GM19099 (cell line): ENCODE measurements at regions not wholly inside any gene's neighbourhood (a gene's known extent, or its start where the extent isn't known, plus 50 kb on each side); places are given as distances from the start of the nearest gene placed in this dataset.

Experiments
- POLR2A ChIP-seq: IDR thresholded peaks from 3 replicates; pipeline ENCODE4 v1.6.1; 2011; ENCODE audit warnings: low read depth; ENCODE audit not compliant: insufficient read length; ENCODE audit errors: extremely low read depth

- no peak for TF ChIP-seq POLR2A
These were observed 737.1 kb upstream of the SLC10A2 start for GRCh38 chr13:103803349-103803748.

DNA sequence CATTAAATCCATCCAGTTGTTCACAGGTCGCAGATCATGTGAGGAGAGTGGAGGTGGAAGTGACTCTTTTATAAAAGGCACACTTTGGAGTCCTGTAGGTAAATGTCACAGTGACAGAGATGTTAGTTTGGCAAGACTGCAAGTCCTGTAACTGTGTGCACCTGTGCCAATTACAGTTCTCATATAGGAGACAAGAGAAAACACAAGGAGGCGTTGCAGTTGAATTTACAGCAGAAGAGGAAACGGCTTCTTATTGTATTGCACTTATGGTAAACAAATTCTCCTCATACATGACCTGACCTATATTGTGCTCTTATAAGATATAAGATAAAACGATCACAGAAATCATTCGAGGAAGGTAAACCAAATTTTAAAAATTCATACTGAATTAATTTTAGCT, 732.8 kb upstream of the SLC10A2 start:
- no peak for TF ChIP-seq POLR2A

GRCh38 chr13:103795892-103796478, 729.8 kb upstream of the SLC10A2 start:
- no peak for TF ChIP-seq POLR2A

GRCh38 chr13:103794526-103794925, 728.3 kb upstream of the SLC10A2 start:
- TF ChIP-seq POLR2A = no peak

DNA sequence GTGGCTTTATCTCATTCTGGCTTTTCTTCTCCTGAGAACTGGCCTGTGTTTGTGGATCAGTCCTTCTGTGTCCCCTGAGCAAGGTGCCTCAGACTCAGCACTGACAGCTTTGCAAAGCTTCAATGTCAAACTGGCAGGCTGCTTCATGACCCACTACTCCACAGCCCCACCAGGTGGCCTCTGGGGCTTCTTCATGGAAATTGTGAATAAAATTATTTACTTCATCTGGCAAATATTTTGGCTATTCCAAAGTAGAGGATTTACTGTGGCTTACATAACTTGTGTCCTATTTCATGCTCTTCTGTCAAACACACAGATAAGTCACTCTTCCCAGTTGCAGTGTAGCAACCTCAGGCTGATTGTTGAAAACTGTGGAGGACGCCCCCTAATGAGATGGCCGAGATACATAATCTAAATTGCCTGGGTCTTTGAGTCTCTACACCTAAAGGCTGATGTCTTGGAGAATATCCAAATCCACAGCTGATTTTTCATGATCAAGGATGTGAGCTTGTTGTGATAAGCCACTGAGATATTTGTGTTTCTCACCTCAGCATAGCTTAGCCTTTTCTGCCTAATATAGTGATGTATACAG, 721.9 kb upstream of the SLC10A2 start:
- TF ChIP-seq POLR2A = no peak

DNA sequence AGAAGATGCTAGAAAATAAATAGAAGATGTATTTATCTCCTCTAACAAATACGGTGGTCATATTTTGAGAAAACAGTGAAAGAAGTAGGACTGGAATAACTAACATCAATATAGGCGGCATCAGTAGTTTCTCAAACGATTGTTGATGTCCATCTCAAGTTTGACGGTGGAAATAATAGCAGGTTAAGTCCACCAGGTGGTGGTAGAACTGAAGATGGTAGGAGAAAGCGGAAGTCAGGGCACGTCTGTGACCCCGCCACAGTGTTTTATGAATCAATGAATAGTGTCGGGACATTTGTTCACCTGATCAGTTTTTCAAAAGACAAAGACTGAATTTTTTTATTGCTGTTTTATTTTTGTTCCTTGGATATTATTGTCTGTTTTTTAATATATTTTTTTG, 706.4 kb upstream of the SLC10A2 start:
- TF ChIP-seq POLR2A = no peak

DNA sequence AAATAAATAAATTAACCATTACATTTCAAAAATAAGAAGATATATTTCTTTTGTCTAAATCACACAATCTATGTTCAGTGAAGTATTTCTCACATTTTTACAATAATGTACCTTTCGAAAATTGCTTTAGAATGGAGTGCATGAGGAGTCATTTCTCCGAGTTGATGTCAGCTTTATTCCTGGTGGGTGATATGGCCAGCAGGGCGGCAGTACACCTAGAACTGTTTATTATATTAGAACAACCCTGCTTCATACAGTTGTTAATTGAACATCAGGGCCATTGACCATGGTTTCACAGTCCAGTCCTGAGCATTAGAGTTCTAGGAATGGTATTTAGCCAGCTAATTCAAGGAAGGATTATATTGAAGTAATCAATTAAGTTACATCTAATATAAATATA, 696.3 kb upstream of the SLC10A2 start:
- no peak for TF ChIP-seq POLR2A

DNA sequence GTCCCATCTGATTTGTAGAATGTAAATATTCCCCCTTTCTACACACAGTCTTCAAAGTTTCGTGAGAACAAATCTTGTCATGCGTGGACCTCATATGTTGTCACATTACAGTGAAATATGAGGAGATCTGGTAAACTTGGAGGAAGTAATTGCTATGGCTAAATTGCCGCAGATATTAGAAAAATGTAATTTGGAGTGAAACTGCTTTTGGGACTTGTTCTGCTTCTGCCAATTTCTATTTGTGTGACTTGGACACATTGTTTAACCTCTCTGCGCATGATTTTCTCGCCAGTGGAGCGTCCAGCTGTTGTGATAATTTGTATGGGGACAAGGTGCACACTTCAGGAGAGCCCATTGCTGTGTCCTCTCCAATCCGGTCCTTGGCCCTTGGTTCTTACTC, 693.1 kb upstream of the SLC10A2 start:
- TF ChIP-seq POLR2A = no peak

- no peak for TF ChIP-seq POLR2A
These were observed 692.0 kb upstream of the SLC10A2 start for GRCh38 chr13:103758222-103758621.

DNA sequence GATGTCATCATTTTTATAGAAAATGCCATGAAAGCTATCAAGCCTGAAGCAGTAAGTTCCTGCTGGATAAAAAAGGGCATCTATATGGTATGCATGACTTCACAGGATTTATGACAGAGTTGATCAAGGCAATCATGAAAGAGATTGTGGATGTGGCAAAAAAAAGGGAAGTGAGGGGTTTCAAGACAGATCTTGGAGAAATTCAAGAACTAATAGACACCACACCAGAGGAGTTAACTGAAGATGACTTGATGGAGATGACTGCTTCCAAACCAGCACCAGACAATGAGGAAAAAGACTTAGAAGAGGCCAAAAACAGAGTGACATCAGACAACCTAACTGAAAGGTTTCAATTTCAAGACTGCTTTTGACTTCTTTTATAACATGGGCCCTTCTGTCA, 691.1 kb upstream of the SLC10A2 start:
- TF ChIP-seq POLR2A = no peak

DNA sequence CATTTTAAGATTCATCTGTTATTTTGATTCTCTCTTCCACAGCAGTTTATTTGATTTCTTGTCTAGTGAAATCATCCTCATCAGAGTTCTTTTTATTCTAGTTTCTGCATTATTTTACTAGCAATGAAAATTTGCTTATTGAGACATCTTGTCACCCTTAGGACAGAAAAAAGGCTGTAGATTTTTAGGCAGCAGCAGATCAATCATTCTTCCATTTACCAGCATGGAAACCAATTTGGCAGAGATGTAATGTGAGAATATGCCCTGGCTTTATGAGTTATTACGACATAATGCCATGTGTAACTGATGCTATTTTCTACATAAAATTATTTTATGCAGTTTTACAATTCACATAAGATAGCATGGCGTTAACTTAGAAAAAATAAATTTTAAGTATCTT, 688.6 kb upstream of the SLC10A2 start:
- TF ChIP-seq POLR2A = no peak

DNA sequence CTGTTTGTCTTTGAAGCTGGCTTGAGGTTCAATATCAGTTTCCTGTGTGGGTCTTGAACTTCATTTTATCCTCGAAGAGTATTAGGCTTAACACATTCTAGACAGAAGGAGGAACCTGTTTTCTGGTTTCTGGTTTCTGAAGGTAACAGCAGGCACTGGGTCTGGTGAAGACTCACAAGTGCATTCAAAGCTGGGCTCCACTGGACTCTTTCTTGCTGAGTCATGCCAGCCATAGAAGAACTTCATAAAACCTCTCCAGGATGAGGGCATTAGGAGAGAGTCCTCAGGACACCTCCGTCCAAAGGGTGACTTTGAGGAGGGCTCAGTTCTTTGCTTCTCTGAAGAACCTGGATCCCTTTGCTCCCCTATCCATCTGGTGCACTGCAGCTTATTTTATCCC, 668.6 kb upstream of the SLC10A2 start:
- TF ChIP-seq POLR2A = no peak

- no peak for TF ChIP-seq POLR2A
These were observed 665.7 kb upstream of the SLC10A2 start for GRCh38 chr13:103731959-103732358.

DNA sequence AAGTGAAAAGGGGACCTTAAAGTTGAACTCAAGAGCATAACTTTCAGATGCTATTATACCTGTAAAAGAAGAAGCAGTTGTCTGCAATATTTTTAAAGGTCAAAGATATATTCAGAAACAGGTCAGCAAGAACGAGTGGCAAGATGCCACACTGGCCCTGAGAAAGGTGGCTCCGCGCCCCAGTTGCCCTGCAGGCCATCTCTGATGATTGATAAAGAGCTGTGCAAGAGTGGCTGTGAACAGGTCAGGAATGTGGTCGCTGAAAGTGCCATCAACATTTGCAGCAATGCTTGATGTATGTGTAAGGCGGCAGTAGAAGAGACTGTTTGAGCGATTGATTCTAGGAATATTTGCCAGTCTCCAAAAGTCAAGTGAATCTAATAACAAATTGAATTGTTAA, 664.2 kb upstream of the SLC10A2 start:
- TF ChIP-seq POLR2A = no peak

DNA sequence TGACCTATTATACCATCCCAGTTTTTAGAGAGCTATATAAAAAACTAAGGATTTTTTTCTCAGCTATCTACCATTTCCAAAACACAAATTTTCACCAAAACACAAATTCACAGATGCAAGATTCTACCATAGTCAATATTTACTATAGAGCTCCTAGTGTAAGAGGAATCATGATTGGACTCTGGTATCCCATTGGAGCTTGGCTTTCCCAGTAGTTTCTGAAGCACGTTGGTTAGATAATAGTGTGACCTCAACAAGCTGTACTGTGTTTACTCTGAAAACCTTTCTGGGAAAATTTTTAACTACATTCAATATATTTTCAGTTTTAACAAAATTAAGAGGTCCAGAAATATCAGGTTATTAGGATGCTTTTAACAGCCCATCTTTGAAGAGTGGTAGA, 660.6 kb upstream of the SLC10A2 start:
- TF ChIP-seq POLR2A = no peak

- TF ChIP-seq POLR2A = no peak
These were observed 650.5 kb upstream of the SLC10A2 start for GRCh38 chr13:103716718-103717117.

DNA sequence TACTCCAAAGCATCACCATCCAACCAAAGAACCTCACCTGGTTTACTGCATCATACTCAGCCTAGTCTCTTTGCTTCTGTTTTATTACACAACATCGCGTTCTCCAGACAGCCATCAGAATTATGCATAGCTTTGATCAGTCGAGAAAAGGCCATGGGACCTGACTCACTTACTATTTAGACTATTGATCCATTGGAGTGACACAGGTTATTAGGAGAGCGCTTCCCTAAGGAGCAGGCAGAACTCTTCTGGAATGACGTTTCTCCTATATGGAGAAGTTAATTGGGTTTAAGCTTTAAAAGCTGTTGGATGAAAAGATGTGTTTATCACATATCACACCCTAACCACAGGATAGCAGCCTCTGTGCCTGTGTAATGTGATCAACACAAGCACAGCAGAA, 649.1 kb upstream of the SLC10A2 start:
- TF ChIP-seq POLR2A = no peak

GRCh38 chr13:103703246-103703645, 637.0 kb upstream of the SLC10A2 start:
- no peak for TF ChIP-seq POLR2A

DNA sequence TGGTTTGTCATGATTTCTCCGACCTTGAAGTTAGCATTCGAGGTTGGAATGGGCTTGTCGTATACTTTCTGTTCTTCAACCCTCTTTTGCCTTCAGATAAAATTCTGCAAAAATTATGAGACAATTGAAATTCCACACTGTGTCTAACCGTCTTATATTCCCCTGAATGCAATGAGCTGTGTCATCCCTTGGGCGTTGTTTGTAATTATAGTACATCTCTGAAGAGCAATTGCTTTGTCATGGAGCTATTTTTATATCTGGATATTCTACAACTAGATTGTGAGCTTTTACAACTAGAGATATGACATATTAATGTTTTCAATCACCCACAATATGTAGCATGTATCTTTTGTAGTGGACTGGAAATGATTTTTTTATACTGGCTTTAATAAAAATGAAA, 631.8 kb upstream of the SLC10A2 start:
- TF ChIP-seq POLR2A = no peak
